Right ventricle myocardium inferior (tissue), 1 donor: ENCODE measurements at regions not wholly inside any gene's neighbourhood (a gene's known extent, or its start where the extent isn't known, plus 50 kb on each side); places are given as distances from the start of the nearest gene placed in this dataset.
A peak's percentile ranks its signal among the peaks of the same experiment; 100 is the strongest.
"Not testable (repeated sequence)": the region's sequence is repeated elsewhere in the genome, so short reads cannot be mapped to it uniquely, and the experiment has no call there.

Source experiments
- ATAC-seq: fragments of 200-7000 bp; cut with Tn5 transposase; one replicate; pipeline ENCODE4 v1.9.1; 2020; ENCODE audit warnings: mild to moderate bottlenecking, moderate library complexity
- DNase-seq: peaks from one replicate; pipeline ENCODE4 v3.0.0; 2021; ENCODE audit errors: missing footprints
- intact Hi-C: fragments of 100-400 bp; cut with DNase I; formaldehyde crosslinking; loops from one replicate; pipeline ENCODE4 v1.11.0; 2022
- donor health status: DM: no; HTN: yes; CAD: no; lungs with severe emphysema.

DNA sequence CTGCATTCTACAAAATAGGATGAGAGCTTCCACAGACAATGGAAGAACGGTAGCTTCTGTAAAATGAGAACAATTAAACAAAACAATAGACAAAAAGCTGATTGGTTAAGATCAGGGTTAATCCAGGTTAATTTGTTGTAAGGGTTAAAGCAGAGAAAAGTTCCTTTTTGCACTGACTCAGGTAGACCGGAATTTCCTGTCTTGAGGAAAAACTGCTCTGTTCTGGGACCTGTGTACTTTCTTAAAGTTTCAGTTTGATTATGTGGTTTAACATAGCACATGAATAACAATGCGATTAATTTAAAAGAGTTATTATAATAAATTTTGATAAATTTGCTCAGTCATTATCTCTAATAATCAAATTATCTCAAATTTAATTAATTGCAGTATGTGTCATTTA is 86.5 kb upstream of the ZNF658 start:
- ATAC-seq, intact Hi-C loops: not testable (repeated sequence)

DNA sequence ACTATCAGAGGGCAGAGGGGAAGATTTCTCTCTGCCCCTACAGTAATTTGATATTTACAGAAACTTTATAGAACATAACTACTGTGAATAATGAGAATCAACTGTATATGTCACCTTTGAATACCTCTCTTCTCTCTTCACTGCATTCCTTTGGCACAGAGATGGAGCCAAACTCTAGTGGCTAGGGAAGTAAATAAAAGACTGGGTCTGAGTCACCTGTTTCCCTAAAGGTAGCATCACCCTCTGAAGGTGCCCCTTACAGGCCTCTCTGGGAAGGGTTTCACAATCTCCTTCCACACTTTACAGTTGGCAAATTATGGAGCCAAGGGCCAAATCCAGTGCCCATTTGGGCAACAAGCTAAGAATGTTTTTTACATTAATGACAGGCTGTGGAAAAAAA is 81.0 kb upstream of the ZNF658 start:
- DNase-seq, intact Hi-C loops, ATAC-seq: not testable (repeated sequence)

More for the DNA sequence above, 86.5 kb upstream of the ZNF658 start:
- not testable (repeated sequence) for DNase-seq

DNA sequence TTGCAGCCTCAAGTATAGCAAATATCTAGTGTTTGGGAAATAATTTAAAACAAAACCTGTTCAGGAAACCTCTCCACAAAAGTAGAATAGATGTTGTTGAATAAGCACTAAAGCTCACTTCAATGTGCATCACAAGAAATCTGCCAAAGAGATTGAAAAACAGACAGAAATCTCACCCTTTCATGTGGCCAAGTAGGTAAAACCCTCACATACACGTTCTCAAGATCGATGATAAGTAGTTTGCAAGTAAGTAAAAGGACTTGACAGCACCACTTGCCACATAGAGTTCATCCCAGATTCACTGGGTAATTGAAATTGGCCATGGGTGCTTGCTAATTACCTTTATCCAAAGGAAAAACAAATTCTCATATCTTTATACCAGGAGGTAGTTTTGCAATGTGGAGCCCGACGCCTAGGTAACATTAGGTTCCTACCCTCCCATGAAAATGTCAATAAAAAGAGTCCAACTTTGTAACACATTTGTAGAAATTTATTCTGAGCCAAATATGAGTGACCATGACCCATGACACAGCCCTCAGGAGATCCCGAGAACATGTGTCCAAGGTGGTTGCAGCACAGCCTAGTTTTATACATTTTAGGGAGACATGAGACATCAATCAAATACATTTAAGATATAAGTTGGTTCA is 80.4 kb upstream of the ZNF658 start:
- intact Hi-C loops, ATAC-seq, DNase-seq: not testable (repeated sequence)

DNA sequence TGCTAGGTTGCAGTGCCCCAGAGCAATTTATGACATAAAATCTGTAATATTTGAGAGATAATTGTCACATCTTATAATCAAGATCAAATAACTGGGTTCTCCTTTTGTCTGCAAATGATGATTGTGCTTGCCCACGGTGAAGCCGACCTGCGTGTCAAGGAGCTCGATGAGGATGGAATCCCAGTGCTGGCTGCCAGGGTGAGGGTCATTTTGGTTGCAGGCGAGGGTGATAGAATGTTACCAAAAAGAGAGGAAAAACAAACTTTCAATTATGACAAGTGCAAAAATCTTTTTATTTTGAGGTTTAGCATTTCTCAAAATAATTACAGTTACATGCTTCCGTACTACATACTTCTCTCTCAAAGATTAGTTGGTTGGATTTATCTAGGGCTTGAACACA is 76.4 kb upstream of the ZNF658 start:
- ATAC-seq, intact Hi-C loops, DNase-seq: not testable (repeated sequence)

DNA sequence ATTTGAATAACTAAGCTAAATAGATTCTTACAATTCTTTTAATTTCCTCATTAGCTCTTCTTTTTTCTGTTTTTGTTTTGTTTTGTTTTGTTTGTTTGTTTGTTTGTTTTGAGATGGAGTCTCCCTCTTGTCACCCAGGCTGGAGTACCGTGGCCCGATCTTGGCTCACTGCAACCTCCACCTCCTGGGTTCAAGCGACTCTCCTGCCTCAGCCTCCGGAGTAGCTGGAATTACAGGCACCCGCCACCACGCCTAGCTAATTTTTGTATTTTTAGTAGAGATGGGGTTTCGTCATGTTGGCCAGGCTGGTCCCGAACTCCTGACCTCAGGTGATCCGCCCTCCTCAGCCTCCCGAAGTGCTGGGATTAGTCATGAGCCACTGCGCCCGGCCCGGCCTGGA is 70.7 kb upstream of the ZNF658 start:
- intact Hi-C loops, ATAC-seq: not testable (repeated sequence)
- DNase-seq = peak; percentile 60

DNA sequence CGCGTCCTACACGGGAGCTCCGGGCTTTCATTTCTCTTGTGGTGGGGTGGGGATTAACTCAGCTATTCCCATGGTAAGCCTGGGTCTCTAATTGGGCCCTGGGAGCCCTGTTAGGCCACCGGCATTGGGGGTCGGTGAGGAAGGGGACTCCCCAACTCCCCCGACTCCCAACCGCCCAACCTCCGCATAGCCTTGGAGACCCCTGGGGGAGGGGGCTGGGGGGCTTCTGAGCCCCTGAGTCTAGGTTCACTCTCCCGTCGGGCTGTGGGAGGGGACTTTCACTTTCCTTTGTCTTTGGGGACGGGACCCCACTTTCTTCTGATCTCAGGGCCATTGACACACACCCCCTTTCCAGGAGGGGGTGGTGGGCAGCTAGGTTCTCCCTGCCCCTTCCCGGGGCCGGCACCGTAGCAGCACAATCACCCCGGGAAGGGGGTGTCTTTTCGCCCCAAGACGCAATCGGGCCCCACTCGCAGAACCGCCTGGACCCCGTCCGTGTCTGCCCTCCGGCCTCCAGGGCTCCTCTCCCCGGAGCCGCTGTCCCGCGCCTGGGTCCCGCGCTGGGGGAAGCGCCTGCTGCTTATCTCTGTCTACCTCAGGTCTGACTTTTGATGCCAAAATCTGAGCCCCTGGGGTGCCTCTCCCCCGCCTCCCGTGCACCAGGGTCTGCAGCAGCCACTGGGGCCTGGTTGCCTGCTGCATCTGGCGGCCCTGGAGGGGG is 69.6 kb upstream of the ZNF658 start:
- DNase-seq, ATAC-seq, intact Hi-C loops: not testable (repeated sequence)

DNA sequence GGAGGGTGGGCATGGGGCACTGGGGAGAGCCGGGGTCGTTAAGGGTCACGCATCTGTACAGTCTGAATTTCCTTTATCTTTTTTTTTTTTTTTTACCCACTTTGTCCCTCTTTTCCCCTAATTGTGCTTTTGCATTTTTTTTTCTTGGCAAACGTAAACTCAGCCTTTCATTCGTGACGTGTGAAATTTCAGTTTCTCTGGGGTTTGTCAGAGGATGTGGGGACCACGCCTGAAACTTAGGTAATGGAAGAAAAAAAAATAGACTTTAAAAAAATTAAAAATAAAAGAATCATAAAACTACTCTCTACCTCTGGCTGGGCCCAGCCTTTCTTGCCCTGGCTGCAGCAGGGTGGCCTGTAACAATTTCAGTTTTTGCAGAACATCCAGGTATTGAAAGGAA is 68.3 kb upstream of the ZNF658 start:
- ATAC-seq, DNase-seq, intact Hi-C loops: not testable (repeated sequence)

DNA sequence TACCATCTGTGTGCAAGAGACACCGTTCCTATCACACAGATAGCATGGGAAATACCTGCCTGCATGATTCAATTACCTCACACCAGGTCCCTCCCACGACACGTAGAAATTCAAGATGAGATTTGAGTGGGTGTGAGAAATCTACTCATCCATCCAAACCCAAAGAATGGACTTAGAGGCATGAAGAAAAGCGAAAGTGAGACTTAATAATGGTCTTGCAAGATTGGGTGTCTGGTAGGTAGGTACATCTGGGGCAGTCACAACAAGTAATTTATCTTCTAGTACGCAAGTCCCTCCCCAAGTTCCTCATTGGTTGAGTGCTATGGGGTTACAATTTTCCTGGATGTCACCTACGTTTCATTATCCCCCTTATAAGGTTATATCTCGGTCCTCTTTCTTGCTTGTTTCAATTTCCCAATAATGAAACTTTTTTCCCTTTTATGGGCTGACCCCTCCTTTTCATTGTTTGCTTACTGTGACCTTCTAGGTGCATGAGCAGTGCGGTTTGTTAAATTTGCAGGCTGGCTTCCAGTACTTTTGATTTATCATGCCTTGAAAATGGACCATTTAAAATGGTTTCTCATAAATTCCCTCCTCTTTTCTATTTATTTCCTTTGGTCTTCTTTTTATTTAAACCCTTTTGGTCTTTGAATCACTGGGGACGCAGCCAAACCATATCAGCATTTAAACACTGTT is 63.1 kb upstream of the ZNF658 start:
- DNase-seq, intact Hi-C loops, ATAC-seq: not testable (repeated sequence)
